A673 (cell line): ENCODE measurements at regions not wholly inside any gene's neighbourhood (a gene's known extent, or its start where the extent isn't known, plus 50 kb on each side); places are given as distances from the start of the nearest gene placed in this dataset.

Source experiments
- BruUV-seq: library from RNA; stranded (reverse); fragments of 400-500 nt; replicated peaks from 2 replicates; lab custom pipeline; 2021; lab: Mats Ljungman, UMichigan
- CTCF ChIA-PET: fragments of 300-600 bp; sonication (Branson Sonifier 250); formaldehyde crosslinking; loops from one replicate; lab custom pipeline; 2022; ENCODE audit warnings: antibody characterized with exemption; lab: Charles Lee
- POLR2A ChIA-PET: fragments of 300-600 bp; sonication (Branson Sonifier 250); formaldehyde crosslinking; loops from one replicate; lab custom pipeline; 2022; ENCODE audit warnings: antibody characterized with exemption; ENCODE audit not compliant: low non-redundant PET; lab: Charles Lee
- DNase-seq: peaks from one replicate; pipeline ENCODE4 v3.0.0-alpha.2; 2015; ENCODE audit warnings: low spot score
- H3K27ac ChIP-seq: fragments of 200-600 bp; sonication (generic); 2 replicates; pipeline ENCODE4 v1.5.1; 2016; ENCODE audit warnings: mixed run types, low read depth, mild to moderate bottlenecking, mixed read lengths, antibody characterized with exemption, low read length; ENCODE audit not compliant: poor library complexity, severe bottlenecking
- H3K27me3 ChIP-seq: fragments of 200-600 bp; sonication (generic); replicated peaks from 2 replicates; pipeline ENCODE4 v1.6.1; 2017; ENCODE audit warnings: mixed run types, low read depth, mild to moderate bottlenecking, mixed read lengths, antibody characterized with exemption, low read length; ENCODE audit not compliant: insufficient read depth, poor library complexity
- H3K36me3 ChIP-seq: fragments of 200-600 bp; sonication (generic); 2 replicates; pipeline ENCODE4 v1.6.1; 2016; ENCODE audit warnings: mixed run types, mild to moderate bottlenecking, mixed read lengths, antibody characterized with exemption, low read length; ENCODE audit not compliant: insufficient read depth, poor library complexity, severe bottlenecking
- H3K4me1 ChIP-seq: fragments of 200-600 bp; sonication (generic); 2 replicates; pipeline ENCODE4 v1.6.1; 2017; ENCODE audit warnings: mixed run types, mild to moderate bottlenecking, mixed read lengths, antibody characterized with exemption, low read length; ENCODE audit not compliant: insufficient read depth, poor library complexity, severe bottlenecking
- H3K4me3 ChIP-seq: fragments of 200-600 bp; sonication (generic); 2 replicates; pipeline ENCODE4 v1.5.1; 2016; ENCODE audit warnings: low read depth, mixed run types, mild to moderate bottlenecking, mixed read lengths, low read length; ENCODE audit not compliant: poor library complexity, severe bottlenecking
- H3K9me3 ChIP-seq: fragments of 200-600 bp; sonication (generic); 2 replicates; pipeline ENCODE4 v1.6.1; 2016; ENCODE audit warnings: mixed run types, low read depth, mild to moderate bottlenecking, mixed read lengths, antibody characterized with exemption, low read length; ENCODE audit not compliant: poor library complexity, severe bottlenecking
- CTCF ChIP-seq: fragments of 300-800, 200-600 bp; sonication (generic); conservative IDR thresholded peaks from 2 replicates; pipeline ENCODE4 v1.5.1; 2017; ENCODE audit warnings: low read depth, mild to moderate bottlenecking, antibody characterized with exemption, low read length, moderate library complexity, mixed read lengths
- EZH2 ChIP-seq: fragments of 200-600 bp; sonication (generic); IDR thresholded peaks from 2 replicates; pipeline ENCODE4 v1.6.1; 2017; ENCODE audit warnings: borderline replicate concordance, low read depth, mild to moderate bottlenecking, mixed read lengths, antibody characterized with exemption, low read length; ENCODE audit not compliant: poor library complexity, severe bottlenecking
- intact Hi-C: fragments of 100-400 bp; cut with micrococcal nuclease; formaldehyde crosslinking; loops from one replicate; pipeline ENCODE4 v1.10.0; 2022; ENCODE audit not compliant: unreplicated experiment

GRCh38 chr1:219692981-219693380, 80.1 kb upstream of the ZC3H11B start:
- Histone ChIP-seq H3K27me3 (peaks cover 68% of the 10 kb centered on the region), H3K9me3 (no peaks in the 10 kb centered on the region), H3K4me3 (no peak overlapping the region), H3K36me3 (no peaks in the 10 kb centered on the region), H3K4me1 (no peaks in the 10 kb centered on the region), H3K27ac (no peak overlapping the region)
- intact Hi-C loops = no loop called here
- POLR2A ChIA-PET = no interaction called here
- TF ChIP-seq CTCF (no peak), EZH2 (no peak)
- no peak for DNase-seq
- no TSS peak for BruUV-seq
- CTCF ChIA-PET = no interaction called here

- H3K27ac ChIP-seq = no peak overlapping the region
- ChIA-PET POLR2A (no interaction called here), CTCF (no interaction called here)
- H3K36me3 ChIP-seq = no peaks in the 10 kb centered on the region
- H3K9me3 ChIP-seq = no peaks in the 10 kb centered on the region
- intact Hi-C loops = no loop called here
- no peak for DNase-seq
- TF ChIP-seq CTCF (no peak), EZH2 (no peak)
- no peaks in the 10 kb centered on the region for H3K4me1 ChIP-seq
- peaks cover 61% of the 10 kb centered on the region for H3K27me3 ChIP-seq
- no peak overlapping the region for H3K4me3 ChIP-seq
- no TSS peak for BruUV-seq
These were observed 76.9 kb upstream of the ZC3H11B start for GRCh38 chr1:219689774-219690173.

DNA sequence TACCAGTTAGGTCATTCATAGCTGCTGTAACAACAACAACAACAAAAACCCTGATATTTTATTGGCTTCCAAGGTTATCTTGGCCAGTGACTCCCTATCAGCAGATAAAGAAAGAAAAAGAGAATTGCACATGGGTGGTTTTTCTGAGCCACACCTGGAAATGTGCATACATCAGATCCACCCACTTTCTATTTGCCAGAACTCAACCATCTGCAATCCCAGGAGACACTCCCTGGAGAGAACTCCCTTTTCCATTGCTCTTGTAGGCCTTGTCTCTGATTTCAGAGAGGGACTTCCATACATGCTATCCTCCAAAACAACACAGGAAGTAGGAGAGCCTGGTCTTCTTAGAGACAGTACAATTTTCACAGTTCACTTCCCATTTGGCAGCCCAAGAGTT, 74.9 kb upstream of the ZC3H11B start:
- no peak overlapping the region for H3K4me3 ChIP-seq
- POLR2A ChIA-PET = no interaction called here
- no peaks in the 10 kb centered on the region for H3K4me1 ChIP-seq
- no peaks in the 10 kb centered on the region for H3K9me3 ChIP-seq
- H3K36me3 ChIP-seq = no peaks in the 10 kb centered on the region
- H3K27ac ChIP-seq = no peak overlapping the region
- intact Hi-C loops = no loop called here
- H3K27me3 ChIP-seq = peaks cover 60% of the 10 kb centered on the region
- no TSS peak for BruUV-seq
- no peak for DNase-seq
- CTCF ChIA-PET = no interaction called here
- no peak for TF ChIP-seq EZH2
- TF ChIP-seq CTCF = no peak
